ENCODE measurements at regions not wholly inside any gene's neighbourhood (a gene's known extent, or its start where the extent isn't known, plus 50 kb on each side); places are given as distances from the start of the nearest gene placed in this dataset.

DNA sequence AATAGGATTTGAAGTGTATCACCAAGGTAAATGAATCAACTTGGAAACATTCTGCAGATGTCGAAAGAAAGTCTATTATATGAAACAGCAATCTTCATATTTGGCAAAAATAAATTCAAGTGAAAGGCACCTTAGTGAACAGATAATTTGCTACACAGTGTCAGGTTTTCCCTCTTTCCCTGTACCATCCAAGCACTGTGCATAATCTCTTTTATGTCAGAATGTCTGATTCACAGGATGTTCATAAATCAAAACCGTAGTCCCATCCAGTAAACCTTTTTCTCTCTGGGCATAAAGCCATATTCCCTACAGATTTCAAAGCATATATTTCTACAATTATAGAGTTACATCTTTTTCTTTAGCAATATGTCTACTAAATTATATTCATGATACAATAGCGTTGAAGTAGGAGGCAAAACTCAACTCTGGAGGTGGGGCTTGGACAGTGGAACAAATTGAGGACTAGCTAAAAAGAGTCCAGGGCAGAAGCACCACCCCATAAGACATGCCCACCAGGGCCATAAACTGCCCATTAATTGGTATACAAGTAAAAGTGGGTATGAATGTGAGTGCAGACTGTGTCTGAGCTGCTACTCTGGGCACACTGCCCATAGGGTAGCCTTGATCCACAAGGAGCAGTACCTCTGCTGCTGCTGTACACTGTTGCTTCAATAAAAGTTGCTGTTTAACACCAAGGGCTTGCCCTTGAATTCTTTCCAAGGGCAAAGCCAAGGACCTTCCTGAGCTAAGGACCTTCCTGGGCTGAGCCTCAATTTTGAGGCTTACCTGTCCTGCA, 72.1 kb upstream of the MYCBP2 start:
- DNase-seq (ENCODE audit: low read depth): no peak
- TF ChIP-seq MAX (IDR thresholded peaks at IDR 0.05; ENCODE audit: low read depth, low read length) (no peak), MYC (IDR thresholded peaks at IDR 0.05; ENCODE audit: low read depth, low read length) (no peak), POLR2A (IDR thresholded peaks at IDR 0.05; ENCODE audit: extremely low read depth, insufficient read length) (no peak)
- TF ChIP-seq, protein P1, sequence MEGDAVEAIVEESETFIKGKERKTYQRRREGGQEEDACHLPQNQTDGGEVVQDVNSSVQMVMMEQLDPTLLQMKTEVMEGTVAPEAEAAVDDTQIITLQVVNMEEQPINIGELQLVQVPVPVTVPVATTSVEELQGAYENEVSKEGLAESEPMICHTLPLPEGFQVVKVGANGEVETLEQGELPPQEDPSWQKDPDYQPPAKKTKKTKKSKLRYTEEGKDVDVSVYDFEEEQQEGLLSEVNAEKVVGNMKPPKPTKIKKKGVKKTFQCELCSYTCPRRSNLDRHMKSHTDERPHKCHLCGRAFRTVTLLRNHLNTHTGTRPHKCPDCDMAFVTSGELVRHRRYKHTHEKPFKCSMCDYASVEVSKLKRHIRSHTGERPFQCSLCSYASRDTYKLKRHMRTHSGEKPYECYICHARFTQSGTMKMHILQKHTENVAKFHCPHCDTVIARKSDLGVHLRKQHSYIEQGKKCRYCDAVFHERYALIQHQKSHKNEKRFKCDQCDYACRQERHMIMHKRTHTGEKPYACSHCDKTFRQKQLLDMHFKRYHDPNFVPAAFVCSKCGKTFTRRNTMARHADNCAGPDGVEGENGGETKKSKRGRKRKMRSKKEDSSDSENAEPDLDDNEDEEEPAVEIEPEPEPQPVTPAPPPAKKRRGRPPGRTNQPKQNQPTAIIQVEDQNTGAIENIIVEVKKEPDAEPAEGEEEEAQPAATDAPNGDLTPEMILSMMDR (IDR thresholded peaks at IDR 0.05; ENCODE audit: low read depth, low read length): no peak
- H3K4me3 ChIP-seq (ENCODE audit: low read depth, low read length): no peak overlapping the region

DNA sequence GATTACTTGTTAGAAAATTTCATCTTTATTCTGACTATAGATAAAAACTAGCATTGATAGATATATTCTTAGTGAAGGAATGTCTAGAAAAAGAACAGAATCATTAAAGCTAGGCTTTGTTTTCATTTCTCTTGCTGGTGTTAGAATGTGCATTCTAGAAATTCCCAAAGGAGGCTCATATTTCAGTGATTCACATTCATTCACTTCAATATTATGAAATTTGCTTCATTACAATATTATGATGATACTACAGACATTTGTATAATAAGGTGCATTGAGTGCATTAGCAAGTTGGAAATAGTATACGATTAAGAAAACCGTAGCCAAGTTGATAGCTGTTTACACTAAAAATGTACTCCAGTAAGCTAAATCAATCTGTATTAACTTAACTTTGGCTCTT, 70.7 kb upstream of the MYCBP2 start:
- no peak for DNase-seq (ENCODE audit: low read depth)
- no peak overlapping the region for H3K4me3 ChIP-seq (ENCODE audit: low read depth, low read length)
- TF ChIP-seq MAX (IDR thresholded peaks at IDR 0.05; ENCODE audit: low read depth, low read length) (no peak), POLR2A (IDR thresholded peaks at IDR 0.05; ENCODE audit: extremely low read depth, insufficient read length) (no peak), MYC (IDR thresholded peaks at IDR 0.05; ENCODE audit: low read depth, low read length) (no peak)
- TF ChIP-seq, protein P1 (IDR thresholded peaks at IDR 0.05; ENCODE audit: low read depth, low read length): no peak

DNA sequence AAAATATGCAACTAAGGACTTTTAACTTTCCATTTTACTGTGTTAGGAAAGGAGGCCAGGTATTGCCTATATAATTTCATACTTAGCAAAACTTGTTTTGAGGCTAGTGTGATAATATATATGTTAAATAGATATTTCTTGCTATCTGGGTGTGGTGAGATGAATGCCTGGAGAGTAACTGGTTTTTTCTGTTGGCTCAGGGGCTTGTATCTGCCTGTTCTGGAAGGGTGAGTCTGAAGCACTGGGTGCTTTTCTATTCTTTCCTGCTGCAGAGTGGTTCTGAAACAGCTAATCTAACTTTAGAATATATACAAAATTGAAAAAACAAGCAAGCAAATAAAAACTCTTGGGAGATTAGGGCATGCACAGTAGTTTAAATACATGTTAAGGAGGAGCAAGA, 64.6 kb upstream of the MYCBP2 start:
- DNase-seq (ENCODE audit: low read depth): no peak
- TF ChIP-seq POLR2A (IDR thresholded peaks at IDR 0.05; ENCODE audit: extremely low read depth, insufficient read length) (no peak), MYC (IDR thresholded peaks at IDR 0.05; ENCODE audit: low read depth, low read length) (no peak), MAX (IDR thresholded peaks at IDR 0.05; ENCODE audit: low read depth, low read length) (no peak)
- TF ChIP-seq, protein P1 (IDR thresholded peaks at IDR 0.05; ENCODE audit: low read depth, low read length): no peak

GRCh38 chr13:77390391-77390790, 63.5 kb upstream of the MYCBP2 start:
- H3K4me3 ChIP-seq (ENCODE audit: low read depth, low read length): no peak overlapping the region
- TF ChIP-seq POLR2A (IDR thresholded peaks at IDR 0.05; ENCODE audit: extremely low read depth, insufficient read length) (no peak), MAX (IDR thresholded peaks at IDR 0.05; ENCODE audit: low read depth, low read length) (no peak), MYC (IDR thresholded peaks at IDR 0.05; ENCODE audit: low read depth, low read length) (no peak)
- TF ChIP-seq, protein P1 (IDR thresholded peaks at IDR 0.05; ENCODE audit: low read depth, low read length): no peak
- peak; percentile 25 for DNase-seq (ENCODE audit: low read depth)

More for the DNA sequence above, 64.6 kb upstream of the MYCBP2 start:
- H3K4me3 ChIP-seq (ENCODE audit: low read depth, low read length): no peak overlapping the region

DNA sequence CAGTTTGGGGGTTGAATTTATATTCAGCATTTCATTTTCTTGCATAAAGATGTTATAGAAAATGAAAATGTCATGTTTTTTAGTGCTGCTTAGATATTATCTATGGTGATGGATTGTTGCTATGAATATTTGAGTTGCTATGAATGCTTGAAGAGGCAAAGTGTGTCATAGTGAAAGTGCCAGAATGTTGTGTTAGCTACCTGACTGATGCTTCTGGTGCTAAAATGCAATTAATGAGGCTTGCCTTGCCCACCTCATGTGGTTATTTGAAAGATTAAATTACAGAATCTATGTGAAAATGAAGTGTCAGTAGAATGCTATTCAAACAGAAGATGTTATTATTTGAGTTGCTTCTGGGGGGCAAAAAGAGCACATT, 62.7 kb upstream of the MYCBP2 start:
- TF ChIP-seq, protein P1 (IDR thresholded peaks at IDR 0.05; ENCODE audit: low read depth, low read length): no peak
- TF ChIP-seq POLR2A (IDR thresholded peaks at IDR 0.05; ENCODE audit: extremely low read depth, insufficient read length) (no peak), MYC (IDR thresholded peaks at IDR 0.05; ENCODE audit: low read depth, low read length) (no peak), MAX (IDR thresholded peaks at IDR 0.05; ENCODE audit: low read depth, low read length) (no peak)
- no peak overlapping the region for H3K4me3 ChIP-seq (ENCODE audit: low read depth, low read length)
- DNase-seq (ENCODE audit: low read depth): no peak
